GM19239 (cell line): ENCODE measurements at regions not wholly inside any gene's neighbourhood (a gene's known extent, or its start where the extent isn't known, plus 50 kb on each side); places are given as distances from the start of the nearest gene placed in this dataset.
A peak's percentile ranks its signal among the peaks of the same experiment; 100 is the strongest.
"Not testable (repeated sequence)": the region's sequence is repeated elsewhere in the genome, so short reads cannot be mapped to it uniquely, and the experiment has no call there.

Source experiments
- DNase-seq: peaks from one replicate; pipeline ENCODE4 v3.0.0; 2011; ENCODE audit warnings: low spot score; ENCODE audit not compliant: insufficient read length
- FAIRE-seq: peaks from 2 replicates; lab custom pipeline; 2011; peaks lifted over from hg19 to GRCh38; lab: Jason Lieb, UNC

DNA sequence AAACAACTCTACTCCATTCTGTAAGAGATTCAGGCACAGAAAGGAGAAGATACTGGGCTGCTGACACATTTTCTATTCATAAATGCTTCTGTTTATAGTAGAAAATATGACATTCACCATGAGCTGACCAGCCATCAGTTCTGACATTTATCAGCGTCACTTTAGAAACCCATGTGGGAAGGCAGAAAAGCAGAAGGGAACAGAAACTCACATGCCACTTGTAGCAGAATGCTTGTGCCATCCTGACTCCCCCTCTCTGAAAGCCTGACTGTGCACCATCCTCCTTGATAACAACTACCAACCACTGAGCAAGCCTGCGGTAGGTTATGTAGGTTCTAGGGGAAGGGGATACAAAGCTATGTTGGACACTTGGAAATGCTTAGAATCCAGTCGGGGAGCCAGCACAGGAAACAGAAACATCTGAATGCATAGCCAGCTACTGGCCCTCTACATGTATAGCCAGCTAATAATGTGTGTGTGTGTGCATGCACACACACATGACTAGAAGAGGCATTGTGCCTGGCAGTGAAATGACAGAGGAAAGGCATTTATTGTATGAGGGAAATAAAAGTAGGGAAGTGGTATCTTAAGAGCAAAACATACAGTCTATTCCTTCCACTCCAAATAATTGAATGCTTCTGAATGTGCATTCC is 104.3 kb downstream of the SPDYE17 start:
- peak; percentile 82 for FAIRE-seq

DNA sequence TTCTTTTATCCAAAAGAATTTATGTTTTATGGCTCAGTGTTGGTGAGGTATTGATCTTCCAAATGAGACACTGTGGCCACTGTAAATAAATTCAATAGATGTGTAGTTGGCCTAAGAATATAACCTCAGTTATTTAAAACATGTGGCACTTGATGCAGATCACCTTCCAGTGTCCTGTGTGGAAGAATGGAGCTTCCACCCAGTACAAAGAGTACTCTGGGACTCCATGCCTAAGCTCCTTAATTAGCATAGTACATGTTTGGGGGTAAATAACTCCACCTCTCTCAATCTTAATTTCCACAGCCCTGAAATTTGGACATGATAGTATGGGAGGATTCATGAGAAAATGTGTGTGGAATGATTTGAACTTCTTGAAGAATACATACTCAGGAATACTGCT is 105.7 kb downstream of the SPDYE17 start:
- FAIRE-seq, DNase-seq: not testable (repeated sequence)

More for the DNA sequence above, 104.3 kb downstream of the SPDYE17 start:
- not testable (repeated sequence) for DNase-seq

DNA sequence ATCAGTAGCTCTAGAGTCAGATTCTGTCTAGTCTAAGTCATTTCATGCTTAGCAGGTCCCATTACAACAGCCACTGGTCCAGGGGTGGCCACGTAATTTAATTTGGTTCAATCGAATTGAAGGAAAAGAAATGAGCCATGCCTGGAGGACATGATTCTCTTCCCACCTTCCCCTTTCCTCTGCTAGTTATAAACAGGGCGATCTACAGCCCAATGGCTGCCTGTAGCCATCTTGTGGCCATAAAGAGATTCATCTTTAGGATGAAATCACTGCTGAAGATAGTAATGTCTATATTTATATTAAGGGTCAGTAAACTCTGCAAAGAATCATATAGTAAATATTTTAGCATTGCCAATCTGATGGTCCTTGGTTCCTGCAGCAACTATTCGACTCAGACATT is 107.4 kb downstream of the SPDYE17 start:
- FAIRE-seq, DNase-seq: not testable (repeated sequence)

DNA sequence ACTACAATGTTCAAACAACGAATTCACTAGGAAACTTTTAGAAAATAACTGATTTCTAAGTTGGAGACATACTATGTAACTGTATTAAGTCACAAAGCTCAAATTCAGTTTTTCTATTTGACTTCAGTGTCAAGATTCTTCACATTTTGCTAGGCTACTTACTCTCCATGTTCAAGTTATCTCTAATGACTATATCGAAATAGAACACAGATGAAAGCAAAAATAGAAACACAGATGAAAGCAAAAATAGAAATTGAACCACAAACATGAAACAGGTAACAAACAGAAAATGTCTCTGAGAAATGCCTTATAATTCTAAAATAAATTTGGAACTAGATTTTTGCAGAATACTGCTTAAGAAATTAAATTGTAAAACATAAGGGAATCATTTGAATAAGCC is 113.5 kb downstream of the SPDYE17 start:
- DNase-seq = not testable (repeated sequence)
- FAIRE-seq = peak; percentile 82

DNA sequence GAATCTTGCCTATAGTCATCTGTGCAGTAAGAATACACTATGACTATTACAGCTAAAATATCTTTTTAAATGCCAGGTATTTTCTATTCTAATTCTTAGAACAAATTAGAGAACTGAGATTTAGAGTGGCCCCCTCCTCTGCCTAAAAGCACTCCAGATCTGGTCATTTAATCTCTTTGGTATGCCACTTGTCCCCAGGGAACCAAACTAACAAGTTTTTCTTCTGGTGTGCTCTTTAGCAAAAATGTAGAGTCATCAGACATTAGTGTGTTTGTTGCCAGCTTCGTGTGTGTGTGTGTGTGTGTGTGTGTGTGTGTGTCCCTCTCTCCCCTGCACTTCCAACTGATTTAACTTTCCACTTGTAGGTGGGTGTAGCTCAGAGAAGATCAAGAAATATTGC is 117.8 kb downstream of the SPDYE17 start:
- FAIRE-seq, DNase-seq: not testable (repeated sequence)

DNA sequence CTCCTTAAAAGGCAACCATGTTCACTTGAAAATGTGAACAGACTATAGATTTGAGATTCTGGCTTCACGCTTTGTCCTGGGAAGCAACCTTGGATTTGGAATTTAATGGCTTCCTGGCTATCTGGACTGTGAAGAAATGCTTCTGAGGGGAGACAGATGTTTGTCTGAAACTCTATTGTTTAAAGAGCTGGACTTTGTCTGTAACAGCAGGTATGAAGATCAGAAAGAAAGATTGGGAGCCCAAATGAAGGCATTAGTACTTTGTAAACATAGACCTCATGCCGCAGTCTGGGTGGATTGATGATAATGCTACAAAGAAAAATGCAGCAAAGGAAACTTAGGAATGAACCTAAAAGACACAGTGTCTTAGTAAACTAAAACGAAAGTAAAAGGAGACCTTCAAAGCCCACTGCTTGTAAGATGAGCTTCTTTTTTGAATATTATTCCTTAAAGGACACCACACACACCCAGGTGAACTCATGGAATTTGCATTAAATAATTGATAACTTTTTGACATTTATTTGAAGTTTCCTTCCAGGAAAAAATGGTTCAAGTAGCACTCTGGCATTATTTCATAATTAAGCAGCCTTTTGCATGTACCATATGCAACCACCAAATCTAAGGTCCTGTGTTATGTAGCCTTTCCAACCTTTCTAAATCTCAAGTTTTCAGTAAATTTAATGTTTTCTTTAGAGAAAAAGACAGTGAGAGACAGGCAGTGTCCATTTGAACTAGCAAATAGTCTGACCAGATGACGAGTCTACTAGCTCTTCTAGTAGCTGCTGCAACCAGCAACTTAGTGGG is 119.9 kb downstream of the SPDYE17 start:
- peak; percentile 74 for FAIRE-seq
- DNase-seq = not testable (repeated sequence)

DNA sequence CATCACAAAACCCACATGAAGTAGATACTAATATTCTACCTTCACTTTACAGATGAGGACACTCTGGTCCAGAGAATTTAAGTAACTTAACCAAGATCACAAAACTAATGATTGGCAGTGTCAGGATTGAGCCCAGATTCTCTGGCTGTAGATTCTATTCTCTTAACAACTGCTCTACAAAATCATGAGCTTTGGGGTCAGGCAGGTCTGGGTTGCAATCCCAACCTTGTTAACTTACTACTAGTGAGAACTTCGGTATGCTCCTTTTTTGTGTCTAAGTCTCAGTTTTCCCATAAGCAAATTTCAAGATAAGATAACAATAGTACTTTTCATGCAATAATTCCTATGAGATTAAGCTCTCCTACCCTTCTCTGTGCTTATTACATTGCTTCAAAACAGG is 127.5 kb downstream of the SPDYE17 start:
- not testable (repeated sequence) for DNase-seq, FAIRE-seq

DNA sequence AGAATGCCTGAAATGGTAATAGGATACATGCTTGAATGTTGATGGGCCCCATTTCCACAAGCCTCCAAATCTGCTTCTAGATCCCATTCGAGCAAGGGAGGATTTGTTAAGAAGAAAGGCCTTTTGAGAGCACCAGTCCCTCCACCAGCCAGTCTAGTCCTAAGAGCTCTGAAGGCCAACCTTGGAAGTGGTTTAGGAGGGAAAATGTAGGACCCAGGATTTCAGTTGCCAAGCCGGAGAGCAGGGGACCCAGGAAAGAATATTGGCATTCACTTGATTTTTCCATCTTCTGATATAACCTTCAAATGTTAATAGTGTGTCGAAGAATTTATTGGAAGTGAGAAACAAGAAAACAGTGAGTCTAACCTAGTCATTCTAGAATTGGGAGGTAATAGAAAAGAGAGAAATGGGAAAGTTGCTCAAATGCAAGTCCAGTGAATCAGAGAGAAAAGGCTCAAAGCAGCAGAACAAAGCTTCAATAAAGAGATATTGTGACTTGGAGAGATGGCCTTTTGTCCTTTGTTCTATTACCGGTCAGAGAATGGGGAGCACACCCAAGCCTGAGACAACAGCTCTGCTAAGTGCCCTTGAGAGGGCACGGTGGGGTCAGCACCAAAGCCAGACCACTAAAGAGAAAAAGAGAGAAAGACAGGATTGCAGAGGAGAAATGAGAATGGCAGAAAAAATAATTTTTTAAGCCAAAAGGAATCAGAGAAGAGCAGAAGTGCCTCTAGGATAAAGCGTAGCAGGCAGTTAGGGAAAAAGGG is 130.0 kb downstream of the SPDYE17 start:
- FAIRE-seq, DNase-seq: not testable (repeated sequence)

DNA sequence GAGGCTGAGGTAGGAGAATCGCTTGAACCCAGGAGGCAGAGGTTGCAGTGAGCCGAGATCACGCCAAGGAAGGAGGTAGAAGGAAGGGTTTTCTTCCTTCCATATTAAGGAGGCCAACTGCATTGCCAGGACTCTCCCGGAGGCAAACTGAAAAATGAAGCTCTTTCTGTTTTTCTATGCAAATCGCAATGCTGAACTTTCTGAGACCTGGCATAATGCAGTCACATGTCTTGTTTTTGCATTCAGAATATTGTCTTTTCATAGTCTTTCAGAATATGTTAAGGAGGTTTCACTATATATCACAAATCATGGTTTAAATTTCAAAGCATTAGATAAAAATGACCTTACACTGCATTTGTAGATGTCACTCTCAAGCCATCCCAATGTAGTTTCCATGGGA is 133.4 kb downstream of the SPDYE17 start:
- not testable (repeated sequence) for FAIRE-seq, DNase-seq

DNA sequence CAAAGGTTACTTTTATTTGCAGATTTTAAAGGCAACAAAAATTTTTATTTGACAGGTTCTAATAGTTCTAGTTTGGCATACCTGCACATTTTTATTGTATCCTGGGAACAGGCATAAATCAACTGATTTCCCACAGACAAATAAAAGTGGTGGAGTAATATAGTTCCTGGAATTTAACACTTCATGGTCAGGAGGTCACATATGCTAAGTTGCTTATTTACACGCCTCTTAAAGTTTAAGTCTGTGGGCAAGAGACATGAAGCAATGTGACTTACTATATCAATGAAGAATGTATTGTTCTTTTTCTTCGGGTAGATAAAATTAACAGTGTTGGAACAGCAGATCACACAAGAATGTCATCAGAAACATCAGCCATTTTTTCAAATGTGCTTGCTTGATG is 135.2 kb downstream of the SPDYE17 start:
- not testable (repeated sequence) for DNase-seq, FAIRE-seq

DNA sequence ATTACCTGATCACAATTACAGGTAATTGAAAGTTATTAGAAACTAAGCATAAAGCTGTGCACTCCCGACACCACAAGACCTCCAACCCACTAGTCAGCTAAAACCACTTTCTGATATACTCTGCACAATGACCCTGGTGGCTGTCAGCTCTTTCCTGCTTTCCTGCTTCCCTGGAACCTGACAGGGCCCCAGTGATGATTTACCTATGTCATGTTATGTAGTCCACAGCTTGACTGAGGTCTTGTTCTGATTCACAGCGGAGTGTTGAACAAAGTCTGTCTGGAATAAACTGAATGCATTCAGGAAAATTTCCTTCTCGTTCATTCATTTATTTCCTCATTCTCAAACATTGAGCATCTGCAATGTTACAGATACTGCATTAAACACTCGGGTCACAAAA is 136.5 kb downstream of the SPDYE17 start:
- not testable (repeated sequence) for DNase-seq
- peak; percentile 40 for FAIRE-seq

DNA sequence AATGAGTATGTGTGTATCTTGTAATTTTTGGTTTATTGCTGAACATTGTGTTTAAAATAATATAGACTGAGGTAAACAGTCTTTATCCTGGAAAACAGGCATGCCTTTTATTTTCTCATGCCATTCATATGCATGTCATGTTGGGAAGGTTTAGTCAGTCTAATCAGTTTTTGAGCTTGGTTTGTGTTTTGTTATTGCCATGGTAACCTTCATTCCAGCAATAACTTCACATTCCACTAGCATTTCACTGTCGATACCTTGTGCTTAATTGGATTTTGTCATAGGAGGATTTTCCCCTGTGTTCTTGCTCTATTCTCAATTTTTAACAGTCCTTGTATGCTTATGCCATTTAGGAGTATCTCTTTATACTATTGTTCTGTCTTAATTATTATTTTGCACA is 140.4 kb downstream of the SPDYE17 start:
- FAIRE-seq, DNase-seq: not testable (repeated sequence)

DNA sequence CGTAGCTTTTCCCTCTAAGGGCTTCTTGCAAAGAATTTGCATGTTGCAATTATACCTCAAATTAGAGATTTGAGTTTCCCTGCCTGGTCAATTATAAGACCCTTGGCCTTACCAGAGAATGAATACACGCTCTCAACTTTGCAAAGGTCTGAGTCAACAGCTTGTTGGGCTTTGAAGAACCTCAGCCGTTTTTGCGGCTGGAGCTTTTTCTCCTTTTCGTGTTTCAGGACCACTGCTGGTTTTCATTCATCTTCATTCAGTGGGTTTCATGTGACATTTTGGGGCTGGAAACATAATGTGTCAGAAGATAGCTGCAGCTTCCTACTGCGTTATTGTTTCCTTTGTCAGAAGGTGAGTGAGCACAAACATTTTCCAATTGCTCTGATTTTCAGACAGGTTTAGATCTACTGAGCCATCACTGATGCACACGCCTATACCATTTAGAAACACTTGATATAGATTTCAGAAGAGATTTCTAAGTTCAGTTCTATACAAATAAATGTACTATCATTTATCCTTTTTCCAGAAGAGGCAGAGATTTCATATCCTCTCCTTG is 152.3 kb downstream of the SPDYE17 start:
- not testable (repeated sequence) for DNase-seq, FAIRE-seq

DNA sequence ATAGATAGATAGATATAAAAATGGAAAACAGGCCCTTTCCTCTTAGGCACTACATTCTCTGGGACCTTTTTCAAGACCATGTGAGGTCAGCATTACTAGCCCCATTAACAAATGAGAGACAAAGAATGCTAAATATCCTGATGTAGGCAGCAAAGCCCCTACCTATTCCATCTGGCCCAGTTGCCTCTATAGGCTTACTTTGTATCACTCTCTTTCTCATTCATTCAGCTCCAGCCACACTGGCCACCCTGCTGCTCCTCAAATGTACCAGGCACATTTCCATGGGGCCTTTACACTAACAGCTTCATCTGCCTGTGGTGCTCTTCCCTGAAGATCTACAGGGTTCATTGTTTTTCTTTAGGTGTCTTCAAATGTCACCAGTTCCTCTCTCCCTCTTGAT is 156.4 kb downstream of the SPDYE17 start:
- DNase-seq, FAIRE-seq: not testable (repeated sequence)

DNA sequence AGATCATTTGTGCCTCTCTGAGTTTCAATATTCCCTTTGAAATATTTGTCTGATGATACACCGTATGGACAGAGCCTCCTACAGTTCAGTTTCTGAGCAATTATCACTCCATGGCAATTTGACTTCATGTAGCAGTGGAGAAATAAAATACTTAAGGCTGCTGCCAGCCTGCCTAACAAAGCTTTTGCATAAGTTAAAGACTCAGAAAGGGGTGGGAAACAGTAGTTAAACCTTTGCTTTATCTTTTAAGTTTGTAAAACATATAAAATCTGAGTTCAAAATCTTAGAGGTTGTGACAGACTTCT is 161.7 kb downstream of the SPDYE17 start:
- DNase-seq, FAIRE-seq: not testable (repeated sequence)

DNA sequence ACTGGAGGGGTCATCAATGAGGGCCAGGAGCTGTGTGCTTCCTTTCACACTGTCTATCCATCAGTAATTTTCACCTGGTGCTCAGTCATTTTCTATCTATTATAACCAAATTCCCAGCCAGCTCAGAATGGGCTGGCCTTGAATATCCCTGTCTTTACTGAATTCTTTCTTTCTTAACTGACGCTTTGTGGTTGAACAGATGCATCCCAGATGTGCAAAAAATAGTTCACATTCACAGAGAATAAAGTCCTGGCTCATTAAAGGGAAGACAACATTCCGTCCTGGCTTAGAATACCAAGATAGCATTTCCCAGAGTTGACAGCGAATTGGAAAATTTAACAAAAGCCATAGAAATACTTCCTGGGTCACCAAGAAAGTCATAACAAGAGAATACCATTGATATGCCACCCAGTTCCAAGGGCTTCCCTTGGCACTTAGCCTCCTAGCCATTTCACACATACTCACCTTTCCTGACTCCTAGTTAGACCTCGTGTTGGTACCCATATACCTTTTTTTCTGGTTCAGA is 164.7 kb downstream of the SPDYE17 start:
- not testable (repeated sequence) for FAIRE-seq, DNase-seq

DNA sequence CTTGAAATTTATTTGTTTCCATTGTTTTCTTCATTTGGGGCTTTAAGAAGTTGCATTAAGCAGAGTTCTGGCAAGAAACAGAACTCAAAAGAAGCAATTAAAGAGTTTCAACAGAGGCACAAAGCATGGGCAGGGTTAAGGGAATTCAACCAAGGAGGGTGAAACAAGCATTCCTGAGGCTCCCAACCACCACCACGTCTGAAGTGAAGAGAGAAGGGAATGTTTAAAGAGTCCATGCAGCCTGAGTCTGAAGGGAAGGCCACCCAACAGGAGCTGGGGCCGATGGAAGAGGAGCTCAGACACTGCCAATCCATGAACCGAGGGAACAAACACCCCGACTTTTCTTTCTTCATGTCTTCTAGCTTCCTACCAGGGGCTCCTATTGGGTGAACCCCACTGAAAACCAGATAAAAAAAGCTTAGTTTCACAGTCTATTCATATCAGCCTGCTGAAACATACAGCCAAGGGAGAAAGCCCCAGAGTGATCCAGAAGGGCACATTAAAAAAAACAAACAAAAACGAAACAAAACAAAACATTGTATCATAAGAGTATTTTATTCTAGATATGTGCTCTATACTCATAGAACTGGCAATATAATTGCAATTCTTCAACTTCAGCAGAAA is 168.9 kb downstream of the SPDYE17 start:
- FAIRE-seq = peak; percentile 89
- DNase-seq = not testable (repeated sequence)

DNA sequence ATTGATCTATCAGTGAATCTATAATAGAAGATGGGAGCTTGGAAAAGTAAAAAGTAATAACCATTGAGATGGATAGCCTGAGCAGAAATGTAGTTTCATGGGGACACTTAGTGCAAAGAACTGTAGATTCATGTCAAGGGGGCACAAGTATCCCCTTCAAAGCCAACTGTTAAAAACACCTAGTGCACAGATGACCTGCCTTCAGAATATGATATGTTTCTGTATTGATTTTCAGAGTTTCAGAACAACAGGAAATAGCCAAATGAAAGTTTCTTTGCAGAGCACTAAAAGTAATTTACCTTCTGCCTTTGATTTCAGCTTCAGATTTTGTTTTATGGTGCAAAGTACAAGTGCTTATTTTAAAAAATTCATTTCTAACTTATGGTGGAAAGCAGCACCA is 169.9 kb downstream of the SPDYE17 start:
- not testable (repeated sequence) for FAIRE-seq, DNase-seq

DNA sequence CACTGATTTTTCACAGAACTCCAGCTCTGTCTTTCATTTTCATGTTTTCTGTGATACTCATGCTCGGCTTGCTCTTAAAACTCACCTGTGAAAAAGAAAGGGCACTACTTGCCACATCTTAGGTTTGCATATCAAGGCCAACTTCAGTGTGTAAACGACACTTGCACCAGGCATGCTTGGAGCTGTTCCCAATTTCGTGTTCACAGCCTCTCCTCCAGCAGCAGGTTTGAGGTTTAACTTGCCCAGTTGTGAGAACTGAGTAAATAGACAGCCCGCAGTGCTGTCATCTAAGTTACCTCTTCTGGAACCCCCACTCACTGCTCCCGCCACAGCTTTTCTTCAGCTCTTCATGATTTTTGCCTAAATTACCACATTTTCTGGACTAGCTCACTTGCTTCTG is 172.2 kb downstream of the SPDYE17 start:
- not testable (repeated sequence) for DNase-seq, FAIRE-seq
